ENCODE measurements at regions not wholly inside any gene's neighbourhood (a gene's known extent, or its start where the extent isn't known, plus 50 kb on each side); places are given as distances from the start of the nearest gene placed in this dataset.

DNA sequence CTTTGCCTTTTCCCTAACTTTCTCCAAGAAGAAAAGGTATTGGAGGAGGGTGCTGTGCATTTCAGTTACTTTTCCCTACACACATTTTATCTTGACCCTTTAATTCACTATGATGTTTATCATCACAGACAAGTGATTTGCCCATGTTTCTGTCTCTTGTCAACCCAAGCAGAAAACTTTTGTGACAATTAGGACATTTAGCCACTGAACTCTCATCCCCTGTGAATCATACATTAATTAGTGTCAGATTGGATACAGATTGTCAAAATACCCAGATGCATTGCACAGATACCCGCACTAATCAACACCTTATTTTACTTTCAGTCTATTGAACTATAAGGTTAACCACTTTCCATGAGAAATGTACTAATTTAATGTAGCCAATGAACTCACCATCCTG lies 912.9 kb downstream of the SORCS1 start:
- TF ChIP-seq, protein P1, sequence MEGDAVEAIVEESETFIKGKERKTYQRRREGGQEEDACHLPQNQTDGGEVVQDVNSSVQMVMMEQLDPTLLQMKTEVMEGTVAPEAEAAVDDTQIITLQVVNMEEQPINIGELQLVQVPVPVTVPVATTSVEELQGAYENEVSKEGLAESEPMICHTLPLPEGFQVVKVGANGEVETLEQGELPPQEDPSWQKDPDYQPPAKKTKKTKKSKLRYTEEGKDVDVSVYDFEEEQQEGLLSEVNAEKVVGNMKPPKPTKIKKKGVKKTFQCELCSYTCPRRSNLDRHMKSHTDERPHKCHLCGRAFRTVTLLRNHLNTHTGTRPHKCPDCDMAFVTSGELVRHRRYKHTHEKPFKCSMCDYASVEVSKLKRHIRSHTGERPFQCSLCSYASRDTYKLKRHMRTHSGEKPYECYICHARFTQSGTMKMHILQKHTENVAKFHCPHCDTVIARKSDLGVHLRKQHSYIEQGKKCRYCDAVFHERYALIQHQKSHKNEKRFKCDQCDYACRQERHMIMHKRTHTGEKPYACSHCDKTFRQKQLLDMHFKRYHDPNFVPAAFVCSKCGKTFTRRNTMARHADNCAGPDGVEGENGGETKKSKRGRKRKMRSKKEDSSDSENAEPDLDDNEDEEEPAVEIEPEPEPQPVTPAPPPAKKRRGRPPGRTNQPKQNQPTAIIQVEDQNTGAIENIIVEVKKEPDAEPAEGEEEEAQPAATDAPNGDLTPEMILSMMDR (IDR thresholded peaks at IDR 0.05) = no peak
- no peak for TF ChIP-seq EP300 (IDR thresholded peaks at IDR 0.05)
- TF ChIP-seq POLR2AphosphoS5 (IDR thresholded peaks at IDR 0.05) = no peak
- TF ChIP-seq POLR2A (IDR thresholded peaks at IDR 0.05) = no peak
- DNase-seq (ENCODE audit: low spot score in 2 of 2) = no peak
- no peak overlapping the region for H3K4me3 ChIP-seq
- WGBS = 83% methylated on average over 1 of the region's 1 CpG
- no peaks in the 10 kb centered on the region for H3K9me3 ChIP-seq
- no peak overlapping the region for H3K27ac ChIP-seq
- no peaks in the 10 kb centered on the region for H3K36me3 ChIP-seq
- no peaks in the 10 kb centered on the region for H3K27me3 ChIP-seq
- H3K4me1 ChIP-seq = no peaks in the 10 kb centered on the region

DNA sequence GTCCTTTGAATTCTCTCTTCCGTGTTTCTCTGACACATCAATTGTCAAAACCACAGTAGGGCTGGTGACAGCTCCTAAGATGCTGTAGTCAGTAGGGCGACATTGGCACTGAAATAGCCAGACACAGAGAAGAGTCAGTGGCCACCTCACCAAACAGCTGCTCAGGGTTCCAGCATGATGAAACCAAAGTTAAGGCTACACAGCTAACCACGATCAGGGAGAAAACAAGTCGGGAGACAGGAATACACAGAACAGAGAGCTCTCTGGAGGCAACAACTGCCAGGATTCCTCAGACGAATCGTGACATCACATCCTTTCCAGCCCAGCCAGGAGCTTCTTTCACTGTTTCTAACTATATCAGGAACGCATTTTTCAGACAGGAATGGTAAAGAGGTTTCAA lies 922.2 kb downstream of the SORCS1 start:
- no peaks in the 10 kb centered on the region for H3K36me3 ChIP-seq
- H3K27ac ChIP-seq = no peak overlapping the region
- no peaks in the 10 kb centered on the region for H3K27me3 ChIP-seq
- TF ChIP-seq POLR2AphosphoS5 (IDR thresholded peaks at IDR 0.05) (no peak), POLR2A (IDR thresholded peaks at IDR 0.05) (no peak), EP300 (IDR thresholded peaks at IDR 0.05) (no peak)
- TF ChIP-seq, protein P1 (IDR thresholded peaks at IDR 0.05) = no peak
- no peaks in the 10 kb centered on the region for H3K9me3 ChIP-seq
- WGBS = 62% methylated on average over 7 of the region's 7 CpGs
- H3K4me3 ChIP-seq = no peak overlapping the region
- no peaks in the 10 kb centered on the region for H3K4me1 ChIP-seq
- DNase-seq (ENCODE audit: low spot score in 2 of 2) = no peak

DNA sequence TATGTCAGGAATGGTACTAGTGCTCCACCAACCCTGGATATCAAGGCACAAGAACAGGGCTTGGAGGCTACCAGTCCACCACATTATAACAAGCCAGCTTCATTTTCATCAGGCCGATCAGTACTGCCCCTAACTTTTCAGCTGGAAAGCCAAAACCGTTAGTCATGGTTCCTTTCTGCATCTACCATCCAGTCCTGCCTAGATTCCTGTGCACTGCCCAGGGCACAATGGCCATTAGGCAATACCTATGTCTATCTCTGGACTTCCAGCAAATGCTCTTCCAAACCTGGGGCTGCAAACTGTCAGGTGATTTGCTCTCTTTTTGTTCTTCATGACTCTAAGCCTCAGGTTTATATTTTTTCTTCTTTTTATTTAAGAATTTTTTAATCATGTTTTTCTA lies 937.7 kb downstream of the SORCS1 start:
- Histone ChIP-seq H3K4me1 (no peaks in the 10 kb centered on the region), H3K4me3 (no peak overlapping the region), H3K27me3 (no peaks in the 10 kb centered on the region), H3K9me3 (no peaks in the 10 kb centered on the region), H3K36me3 (no peaks in the 10 kb centered on the region), H3K27ac (no peak overlapping the region)
- no peak for DNase-seq (ENCODE audit: low spot score in 2 of 2)
- WGBS = 63% methylated on average over 2 of the region's 2 CpGs
- TF ChIP-seq, protein P1 (IDR thresholded peaks at IDR 0.05) = no peak
- no peak for TF ChIP-seq POLR2A (IDR thresholded peaks at IDR 0.05)
- TF ChIP-seq POLR2AphosphoS5 (IDR thresholded peaks at IDR 0.05) = no peak
- TF ChIP-seq EP300 (IDR thresholded peaks at IDR 0.05) = no peak

DNA sequence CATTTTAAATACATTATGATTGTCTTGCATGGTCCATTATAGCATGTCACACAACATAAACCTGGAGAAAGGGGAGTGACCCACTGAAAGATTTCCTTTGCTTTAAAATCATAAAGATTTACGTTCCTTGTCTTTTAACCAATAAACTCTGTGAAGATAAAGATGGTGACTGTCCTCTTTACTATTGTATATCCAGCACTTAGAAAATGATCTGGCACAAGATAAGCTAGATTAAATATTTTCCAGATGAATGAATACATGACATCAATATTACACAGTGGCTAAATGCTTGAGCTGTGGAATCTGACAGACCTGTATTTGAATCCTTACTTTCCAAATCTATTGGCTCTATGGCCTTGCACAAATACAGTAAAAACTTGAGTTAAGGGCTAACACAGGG lies 938.4 kb downstream of the SORCS1 start:
- Histone ChIP-seq H3K36me3 (no peaks in the 10 kb centered on the region), H3K4me3 (no peak overlapping the region), H3K27ac (no peak overlapping the region), H3K4me1 (no peaks in the 10 kb centered on the region), H3K27me3 (no peaks in the 10 kb centered on the region), H3K9me3 (no peaks in the 10 kb centered on the region)
- 88% methylated on average over 1 of the region's 1 CpG for WGBS
- DNase-seq (ENCODE audit: low spot score in 2 of 2) = no peak
- TF ChIP-seq EP300 (IDR thresholded peaks at IDR 0.05) (no peak), POLR2A (IDR thresholded peaks at IDR 0.05) (no peak), POLR2AphosphoS5 (IDR thresholded peaks at IDR 0.05) (no peak)
- TF ChIP-seq, protein P1 (IDR thresholded peaks at IDR 0.05) = no peak

DNA sequence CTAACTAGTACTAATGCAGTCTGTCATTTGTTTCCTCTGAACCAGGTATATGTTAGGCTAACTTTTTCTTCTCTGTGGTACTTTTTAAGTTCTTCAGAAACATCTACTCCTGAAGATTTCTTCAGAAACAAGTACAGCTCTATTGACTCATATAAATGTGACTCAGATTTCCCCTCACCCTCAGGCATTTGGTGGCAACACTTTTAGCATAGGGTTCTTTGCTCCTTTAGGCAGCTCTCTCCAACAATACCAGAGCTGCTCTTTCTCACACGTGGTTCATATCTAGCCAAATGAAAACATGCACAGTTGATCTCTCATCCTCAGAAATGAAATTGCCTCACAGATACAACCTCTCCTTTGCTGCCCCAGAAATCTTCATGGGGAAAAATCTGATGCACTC lies 939.8 kb downstream of the SORCS1 start:
- Histone ChIP-seq H3K4me3 (no peak overlapping the region), H3K27me3 (no peaks in the 10 kb centered on the region), H3K27ac (no peak overlapping the region), H3K36me3 (no peaks in the 10 kb centered on the region), H3K4me1 (no peaks in the 10 kb centered on the region), H3K9me3 (no peaks in the 10 kb centered on the region)
- no peak for DNase-seq (ENCODE audit: low spot score in 2 of 2)
- 0% methylated on average over 1 of the region's 1 CpG for WGBS
- TF ChIP-seq POLR2AphosphoS5 (IDR thresholded peaks at IDR 0.05) (no peak), POLR2A (IDR thresholded peaks at IDR 0.05) (no peak), EP300 (IDR thresholded peaks at IDR 0.05) (no peak)
- TF ChIP-seq, protein P1 (IDR thresholded peaks at IDR 0.05) = no peak

Measured in suprapubic skin (tissue), 4 donors.